MM.1S (cell line): ENCODE measurements at regions not wholly inside any gene's neighbourhood (a gene's known extent, or its start where the extent isn't known, plus 50 kb on each side); places are given as distances from the start of the nearest gene placed in this dataset.

Source experiments
- DNase-seq: peaks from one replicate; pipeline ENCODE4 v3.0.0-alpha.2; 2015
- H2AFZ ChIP-seq: fragments of 300-600 bp; sonication (generic); 2 replicates; pipeline ENCODE4 v1.6.0; 2016; ENCODE audit warnings: antibody characterized with exemption, low read length
- H3F3A ChIP-seq: fragments of 300-600 bp; sonication (generic); 2 replicates; pipeline ENCODE4 v1.6.1; 2016; ENCODE audit warnings: mild to moderate bottlenecking, antibody characterized with exemption, low read length, moderate library complexity, mixed read lengths; ENCODE audit not compliant: insufficient read depth
- H3K27ac ChIP-seq: fragments of 300-600 bp; sonication (generic); 2 replicates; pipeline ENCODE4 v1.5.1; 2016; ENCODE audit warnings: mild to moderate bottlenecking, low read length
- H3K27me3 ChIP-seq: fragments of 300-600 bp; sonication (generic); replicated peaks from 2 replicates; pipeline ENCODE4 v1.6.0; 2016; ENCODE audit warnings: low read length; ENCODE audit not compliant: insufficient read depth
- H3K36me3 ChIP-seq: fragments of 300-600 bp; sonication (generic); replicated peaks from 2 replicates; pipeline ENCODE4 v1.6.1; 2016; ENCODE audit warnings: mild to moderate bottlenecking, low read length, mixed read lengths; ENCODE audit not compliant: insufficient read depth
- H3K4me1 ChIP-seq: fragments of 300-600 bp; sonication (generic); 2 replicates; pipeline ENCODE4 v1.6.1; 2016; ENCODE audit warnings: low read length, mixed read lengths
- H3K4me2 ChIP-seq: fragments of 300-600 bp; sonication (generic); 2 replicates; pipeline ENCODE4 v1.6.0; 2016; ENCODE audit warnings: low read depth, low read length
- H3K4me3 ChIP-seq: fragments of 300-600 bp; sonication (generic); 2 replicates; pipeline ENCODE4 v1.5.1; 2016; ENCODE audit warnings: low read length, mixed read lengths
- H3K79me2 ChIP-seq: fragments of 300-600 bp; sonication (generic); 2 replicates; pipeline ENCODE4 v1.6.1; 2016; ENCODE audit warnings: mixed run types, low read length, mixed read lengths
- H3K9ac ChIP-seq: fragments of 300-600 bp; sonication (generic); 2 replicates; pipeline ENCODE4 v1.6.1; 2016; ENCODE audit warnings: low read length, mixed read lengths
- H3K9me2 ChIP-seq: fragments of 300-600 bp; sonication (generic); replicated peaks from 2 replicates; pipeline ENCODE4 v1.6.1; 2016; ENCODE audit warnings: mild to moderate bottlenecking, low read length, mixed read lengths; ENCODE audit not compliant: insufficient read depth
- H3K9me3 ChIP-seq: fragments of 300-600 bp; sonication (generic); replicated peaks from 2 replicates; pipeline ENCODE4 v1.6.1; 2016; ENCODE audit warnings: mild to moderate bottlenecking, low read length, mixed read lengths; ENCODE audit not compliant: insufficient read depth
- H4K20me1 ChIP-seq: fragments of 300-600 bp; sonication (generic); 2 replicates; pipeline ENCODE4 v1.6.1; 2016; ENCODE audit warnings: mild to moderate bottlenecking, low read length, moderate library complexity, mixed read lengths; ENCODE audit not compliant: insufficient read depth
- EZH2 ChIP-seq: fragments of 300-600 bp; sonication (generic); optimal IDR thresholded peaks from 2 replicates; pipeline ENCODE3; 2017; ENCODE audit warnings: low read depth, mild to moderate bottlenecking, antibody characterized with exemption, low read length, mixed read lengths
- EZH2phosphoT487 ChIP-seq: fragments of 300-600 bp; sonication (generic); IDR thresholded peaks from 2 replicates; pipeline ENCODE4 v1.6.1; 2018; ENCODE audit warnings: antibody characterized with exemption, low read length
- TF ChIP-seq, protein P1 (sequence below): fragments of 300-600 bp; sonication (generic); IDR thresholded peaks from 2 replicates; pipeline ENCODE4 v1.5.1; 2016; ENCODE audit warnings: antibody characterized with exemption, low read length, mixed read lengths

DNA sequence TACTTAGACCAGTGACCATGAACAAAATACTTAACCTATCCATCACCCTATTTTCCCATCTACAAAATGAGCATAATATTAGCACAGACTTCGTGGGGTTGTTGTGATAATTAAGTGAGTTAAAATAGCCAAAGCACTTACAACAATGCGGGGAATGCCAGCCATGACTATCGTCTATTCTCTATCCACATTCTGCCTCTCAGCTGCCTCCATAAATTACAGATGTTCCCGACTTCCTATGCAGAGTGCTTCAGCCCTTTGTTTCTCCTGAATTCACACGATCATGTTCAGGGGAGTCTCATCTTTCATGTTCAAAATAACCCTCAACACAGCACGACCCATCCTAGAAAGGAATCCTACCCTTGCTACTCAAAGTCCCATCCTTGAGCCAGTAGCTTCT, 211.6 kb downstream of the EN1 start:
- Histone ChIP-seq H2AFZ (no peak overlapping the region), H4K20me1 (no peaks in the 10 kb centered on the region), H3K9me2 (no peaks in the 10 kb centered on the region), H3K4me3 (no peak overlapping the region), H3K4me1 (no peaks in the 10 kb centered on the region), H3K27ac (no peak overlapping the region), H3K9me3 (no peaks in the 10 kb centered on the region), H3K27me3 (no peaks in the 10 kb centered on the region), H3F3A (no peaks in the 10 kb centered on the region), H3K9ac (no peak overlapping the region), H3K4me2 (no peak overlapping the region), H3K79me2 (no peaks in the 10 kb centered on the region), H3K36me3 (no peaks in the 10 kb centered on the region)
- DNase-seq, result no peak
- no peak for TF ChIP-seq EZH2phosphoT487
- TF ChIP-seq, protein P1, sequence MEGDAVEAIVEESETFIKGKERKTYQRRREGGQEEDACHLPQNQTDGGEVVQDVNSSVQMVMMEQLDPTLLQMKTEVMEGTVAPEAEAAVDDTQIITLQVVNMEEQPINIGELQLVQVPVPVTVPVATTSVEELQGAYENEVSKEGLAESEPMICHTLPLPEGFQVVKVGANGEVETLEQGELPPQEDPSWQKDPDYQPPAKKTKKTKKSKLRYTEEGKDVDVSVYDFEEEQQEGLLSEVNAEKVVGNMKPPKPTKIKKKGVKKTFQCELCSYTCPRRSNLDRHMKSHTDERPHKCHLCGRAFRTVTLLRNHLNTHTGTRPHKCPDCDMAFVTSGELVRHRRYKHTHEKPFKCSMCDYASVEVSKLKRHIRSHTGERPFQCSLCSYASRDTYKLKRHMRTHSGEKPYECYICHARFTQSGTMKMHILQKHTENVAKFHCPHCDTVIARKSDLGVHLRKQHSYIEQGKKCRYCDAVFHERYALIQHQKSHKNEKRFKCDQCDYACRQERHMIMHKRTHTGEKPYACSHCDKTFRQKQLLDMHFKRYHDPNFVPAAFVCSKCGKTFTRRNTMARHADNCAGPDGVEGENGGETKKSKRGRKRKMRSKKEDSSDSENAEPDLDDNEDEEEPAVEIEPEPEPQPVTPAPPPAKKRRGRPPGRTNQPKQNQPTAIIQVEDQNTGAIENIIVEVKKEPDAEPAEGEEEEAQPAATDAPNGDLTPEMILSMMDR, result no peak
- TF ChIP-seq EZH2, result no peak

DNA sequence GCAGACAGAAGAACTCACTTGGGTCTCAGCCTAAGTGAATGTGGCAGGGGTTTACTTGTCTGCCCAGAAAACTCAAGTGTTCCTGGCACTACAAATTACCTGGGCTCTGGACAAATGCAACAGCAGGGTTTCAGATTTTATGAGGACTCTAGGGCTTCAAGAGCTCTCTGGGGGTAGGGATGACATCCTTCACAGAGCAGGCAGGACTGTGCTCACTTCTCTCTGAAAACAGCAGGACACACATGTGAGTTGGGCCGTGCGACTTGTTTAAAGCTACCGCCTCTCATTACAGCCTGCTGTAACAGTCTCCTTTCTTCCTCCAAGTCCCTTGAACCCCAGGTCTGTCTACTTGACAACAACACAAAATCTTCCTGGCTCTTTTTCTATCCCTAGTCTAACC, 212.6 kb downstream of the EN1 start:
- DNase-seq, result no peak

DNA sequence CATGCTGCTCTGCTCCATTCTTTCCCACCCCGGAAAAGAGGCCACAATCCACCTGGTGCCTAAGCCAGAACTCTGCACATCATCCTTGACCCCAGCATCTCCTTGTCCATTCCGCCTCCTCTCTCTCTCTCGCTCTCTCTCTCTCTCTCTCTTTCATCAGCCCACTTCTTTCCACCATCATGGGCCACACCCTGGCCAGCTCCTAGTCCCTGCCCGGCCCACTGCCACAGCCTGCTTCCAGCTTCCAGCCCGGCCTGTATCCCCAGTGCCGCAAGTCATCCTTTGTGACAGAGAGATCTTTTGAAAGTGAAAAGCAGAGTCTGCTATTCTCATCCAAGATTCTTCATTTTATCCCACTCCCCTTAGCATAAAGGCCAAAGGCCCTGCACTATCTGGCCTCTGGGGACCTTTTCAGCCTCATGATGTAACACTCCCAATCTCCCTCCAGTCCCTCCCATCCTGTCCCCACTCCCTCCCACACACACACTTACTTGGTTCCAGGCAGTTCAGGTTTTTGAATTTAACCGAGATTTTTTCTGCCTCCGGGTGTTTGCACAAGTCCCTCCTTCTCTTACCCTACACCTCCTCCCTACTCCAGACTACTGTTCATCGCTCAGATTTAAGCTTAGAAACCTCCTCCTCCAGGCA, 214.0 kb downstream of the EN1 start:
- DNase-seq, result no peak
- no peaks in the 10 kb centered on the region for H3K36me3 ChIP-seq
- H3K27me3 ChIP-seq, result no peaks in the 10 kb centered on the region
- H3K79me2 ChIP-seq, result no peaks in the 10 kb centered on the region
- no peak overlapping the region for H3K4me2 ChIP-seq
- no peaks in the 10 kb centered on the region for H3F3A ChIP-seq
- no peak overlapping the region for H2AFZ ChIP-seq
- H4K20me1 ChIP-seq, result no peaks in the 10 kb centered on the region
- no peak overlapping the region for H3K9ac ChIP-seq
- no peaks in the 10 kb centered on the region for H3K9me2 ChIP-seq
- no peaks in the 10 kb centered on the region for H3K9me3 ChIP-seq
- TF ChIP-seq EZH2 (no peak), EZH2phosphoT487 (no peak)
- TF ChIP-seq, protein P1, result no peak
- H3K4me1 ChIP-seq, result no peaks in the 10 kb centered on the region
- no peak overlapping the region for H3K4me3 ChIP-seq
- H3K27ac ChIP-seq, result no peak overlapping the region

More for the DNA sequence above, 212.6 kb downstream of the EN1 start:
- Histone ChIP-seq H2AFZ (no peak overlapping the region), H3K4me1 (no peaks in the 10 kb centered on the region), H3K79me2 (no peaks in the 10 kb centered on the region), H3K4me3 (no peak overlapping the region), H3K4me2 (no peak overlapping the region), H3K9me2 (no peaks in the 10 kb centered on the region), H3K9ac (no peak overlapping the region), H3K27me3 (no peaks in the 10 kb centered on the region), H3K9me3 (no peaks in the 10 kb centered on the region), H3K27ac (no peak overlapping the region), H4K20me1 (no peaks in the 10 kb centered on the region), H3K36me3 (no peaks in the 10 kb centered on the region), H3F3A (no peaks in the 10 kb centered on the region)
- TF ChIP-seq EZH2, result no peak
- no peak for TF ChIP-seq EZH2phosphoT487
- TF ChIP-seq, protein P1, result no peak
